Hypothalamus (tissue), 51 donors: ENCODE measurements at regions not wholly inside any gene's neighbourhood (a gene's known extent, or its start where the extent isn't known, plus 50 kb on each side); places are given as distances from the start of the nearest gene placed in this dataset.
A peak's percentile ranks its signal among the peaks of the same experiment; 100 is the strongest.

Experiments
- DNase-seq, 51 donors: peaks; one replicate each; lab custom pipeline; 2025; lab: John Stamatoyannopoulos, UW

DNA sequence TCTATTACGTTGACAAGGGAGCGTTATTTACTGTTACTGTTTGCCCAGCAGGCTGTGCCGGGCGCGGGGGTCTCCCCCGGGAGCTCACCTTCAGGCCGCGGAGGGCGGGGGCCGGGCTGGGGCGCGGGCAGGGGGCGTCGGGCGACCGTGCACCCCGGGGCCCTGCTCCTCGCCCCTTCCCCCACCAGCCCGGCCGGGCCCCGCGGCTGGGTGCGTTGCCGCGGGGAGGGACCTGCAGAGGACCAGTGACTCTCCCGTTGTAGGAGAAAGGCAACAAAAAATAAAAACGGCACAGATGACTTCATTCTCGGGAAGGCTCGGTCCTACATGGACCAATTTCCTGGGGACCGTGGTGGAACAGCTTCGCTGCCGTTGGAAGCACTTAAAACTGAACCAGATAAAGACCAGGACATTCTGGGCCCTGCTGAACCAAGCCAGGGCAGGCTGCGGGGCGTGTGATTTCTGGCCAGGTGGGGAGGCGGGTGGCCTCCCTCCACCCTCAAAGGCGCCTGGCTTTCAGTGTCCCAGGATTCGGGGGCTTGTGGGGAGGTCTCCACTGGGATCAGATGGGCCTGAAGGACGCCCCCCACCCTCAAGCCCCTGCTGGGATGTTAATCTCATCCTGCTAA, 57.4 kb downstream of the IGLL1 start:
- peak in 1 of 51 donors; percentile 16 for DNase-seq

DNA sequence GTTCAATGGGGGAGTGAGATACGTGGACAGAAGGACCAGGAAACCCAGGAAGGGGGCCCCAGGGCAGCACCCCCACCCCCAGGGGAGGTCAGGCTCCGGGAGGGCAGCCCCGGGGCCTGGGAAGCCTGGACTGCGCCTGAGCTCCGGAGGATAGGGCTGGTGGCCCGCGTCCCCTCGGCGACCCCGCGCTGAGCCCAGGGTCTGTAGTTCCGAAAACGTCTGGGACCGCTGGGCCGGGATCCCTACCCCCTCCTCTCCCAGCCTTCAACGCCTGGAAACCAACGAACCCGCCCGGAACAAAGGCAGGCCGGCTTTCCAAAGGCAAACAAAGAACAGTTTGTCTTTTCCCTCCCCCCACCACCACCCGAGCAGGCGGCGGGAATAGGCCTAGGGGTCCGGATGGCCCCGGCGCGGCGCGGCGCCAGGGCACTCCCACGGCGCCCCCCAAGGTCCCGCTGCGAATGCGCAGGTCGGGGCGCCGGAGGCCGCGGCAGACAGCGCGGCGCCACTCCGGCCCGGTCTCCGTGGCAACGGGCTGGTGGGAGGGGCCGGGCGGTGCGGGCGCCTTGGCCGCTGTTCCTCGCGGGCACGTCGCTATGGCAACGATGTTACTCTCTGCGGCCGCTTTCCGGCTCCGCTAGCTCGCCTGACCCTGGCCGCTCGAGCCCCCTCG, 58.5 kb downstream of the IGLL1 start:
- DNase-seq: peak; percentile 49 to 96 (median 90)

DNA sequence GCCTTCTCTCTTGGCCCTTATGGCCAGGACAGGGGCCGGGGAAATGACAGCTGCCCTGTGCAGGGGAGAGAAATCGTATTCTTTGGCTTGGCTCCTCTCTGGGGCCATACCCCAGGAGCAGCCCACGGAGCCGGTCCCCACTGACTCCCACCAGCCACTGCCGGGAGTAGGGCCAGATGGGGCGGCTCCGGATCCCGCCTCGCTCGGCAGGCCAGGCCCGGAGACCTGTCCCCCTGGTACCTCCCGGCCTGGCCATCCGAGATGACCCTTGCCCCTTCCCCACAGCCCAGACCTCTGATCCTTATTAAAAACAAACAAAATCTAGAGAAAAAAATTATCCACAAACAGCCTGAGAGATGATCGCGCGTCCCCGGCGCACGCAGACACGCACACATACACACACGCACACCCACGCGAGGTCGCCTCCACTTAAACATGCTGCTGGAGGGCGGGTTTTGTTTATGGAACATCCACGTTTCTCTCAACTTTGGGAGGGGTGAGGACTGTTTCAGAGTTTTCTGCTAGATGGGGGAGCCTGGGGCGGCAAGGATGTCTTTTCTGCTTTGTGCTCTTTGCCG, 59.1 kb downstream of the IGLL1 start:
- DNase-seq: peak in 17 of 51 donors; percentile 11 to 70 (median 43)

DNA sequence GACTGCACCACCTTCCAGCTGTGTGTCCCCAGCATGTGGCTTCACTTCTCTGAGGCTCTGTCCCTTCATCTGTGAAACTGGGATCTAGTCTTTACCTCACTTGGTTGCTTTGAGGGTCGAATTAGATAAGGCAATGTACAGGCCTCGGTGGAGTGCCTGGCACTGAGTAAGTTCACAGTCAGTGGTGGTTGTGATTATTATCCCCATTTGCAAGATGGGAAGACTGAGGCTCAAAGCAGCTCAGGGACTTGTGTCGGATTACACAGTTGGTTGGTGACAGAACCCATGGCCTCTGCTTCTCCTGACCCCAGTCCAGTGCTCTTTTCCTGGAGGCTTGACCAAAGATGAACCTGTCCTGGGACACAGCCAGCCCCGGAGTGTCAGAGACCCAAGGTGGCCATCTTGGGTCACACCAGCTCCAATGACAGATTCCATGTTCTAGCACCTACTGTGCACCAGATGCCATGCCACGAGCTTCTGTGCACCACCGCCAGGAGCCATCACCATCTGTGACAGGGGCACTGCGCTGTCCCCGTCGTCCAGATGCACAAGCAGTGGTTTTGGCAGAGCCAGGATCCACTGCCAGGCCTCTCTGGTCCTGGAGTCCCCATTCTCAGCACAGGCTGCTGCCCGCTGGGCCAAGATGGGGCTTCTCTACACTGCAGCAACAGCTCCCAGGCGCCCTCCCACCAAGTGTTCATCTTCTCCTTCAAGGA, 60.5 kb downstream of the IGLL1 start:
- no peak for DNase-seq

DNA sequence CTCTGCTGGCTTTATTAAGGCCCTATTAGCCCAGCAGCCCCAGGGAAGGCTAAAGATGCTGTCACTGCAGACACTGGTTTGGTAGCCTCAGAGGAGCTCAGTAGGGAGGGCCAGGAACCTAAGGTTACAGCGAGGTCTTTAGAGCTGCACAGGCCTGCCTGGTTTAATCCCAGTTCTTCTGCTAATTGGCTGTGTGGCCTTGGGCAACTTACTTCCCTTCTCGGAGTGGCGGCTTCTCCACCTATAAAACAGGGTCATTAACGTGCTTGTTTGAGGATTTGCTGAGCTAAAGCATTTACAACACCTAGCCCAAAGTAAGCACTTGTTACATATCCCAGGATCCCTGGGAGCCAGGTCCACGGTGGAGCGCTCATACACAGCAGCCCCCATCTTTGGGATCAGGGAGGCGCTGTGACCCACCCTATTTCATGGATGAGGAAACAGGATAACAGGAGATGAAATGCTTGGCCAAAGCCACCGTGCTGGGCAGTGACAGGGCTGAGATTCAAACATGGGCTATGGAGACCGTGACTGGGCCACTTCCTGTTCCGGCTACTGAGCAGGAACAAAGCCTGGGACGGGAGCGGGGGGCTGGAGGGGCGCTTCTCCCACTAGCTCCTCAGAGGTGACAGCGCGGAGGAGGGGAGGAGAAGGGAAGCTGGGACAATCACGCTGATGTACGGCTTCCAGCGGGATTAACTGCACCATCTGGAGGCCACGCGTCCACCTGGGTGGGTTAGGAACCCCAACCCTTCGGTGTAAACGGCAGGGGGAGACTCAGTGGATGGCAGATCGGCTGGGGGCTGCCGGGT, 61.5 kb downstream of the IGLL1 start:
- DNase-seq: no peak

DNA sequence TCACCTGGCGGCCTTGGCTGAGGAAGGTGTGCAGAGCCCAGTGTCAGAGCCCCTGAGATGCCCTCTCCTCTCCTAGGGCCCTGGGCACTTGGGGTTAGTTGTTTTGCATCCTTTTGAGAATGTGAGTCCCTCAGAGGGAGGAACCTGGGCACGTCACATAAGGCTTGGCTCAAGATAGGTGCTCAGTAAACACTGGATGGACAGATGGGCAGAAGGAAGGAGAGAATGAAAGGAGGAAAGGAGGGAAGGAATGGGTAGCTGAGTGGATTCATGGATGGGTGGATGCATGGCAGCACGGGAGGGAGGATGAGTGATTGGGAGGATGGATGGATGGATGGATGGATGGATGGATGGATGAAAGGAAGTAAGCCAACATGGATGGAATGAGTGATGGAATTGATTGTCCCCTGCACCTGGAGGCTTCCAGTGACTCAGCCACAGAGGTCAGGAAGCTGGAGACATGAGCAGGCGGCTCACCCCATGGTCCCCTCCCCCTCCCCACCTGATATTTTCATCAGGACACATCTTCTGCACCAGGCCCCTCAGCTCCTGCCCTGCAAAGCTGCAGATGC, 62.2 kb downstream of the IGLL1 start:
- DNase-seq: no peak

DNA sequence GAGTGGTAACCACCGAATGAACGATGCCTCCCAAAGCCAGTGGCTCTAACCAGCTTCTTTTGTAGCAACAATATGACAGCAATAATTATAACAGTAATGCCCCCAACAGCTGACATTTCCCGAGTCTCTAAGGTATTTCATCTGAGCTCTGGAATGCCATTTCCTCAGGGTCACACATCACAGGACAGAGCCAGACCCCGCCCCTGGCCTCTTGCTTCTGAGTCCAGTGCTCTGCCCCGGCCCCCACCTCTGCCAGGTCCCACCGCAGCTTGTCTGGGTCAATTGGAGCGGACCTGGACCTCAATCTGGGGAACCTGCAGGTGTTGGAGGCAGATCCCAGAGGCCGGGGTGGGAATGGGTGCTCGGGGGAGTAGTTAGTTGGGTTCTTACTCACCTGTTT, 63.8 kb downstream of the IGLL1 start:
- DNase-seq: no peak

DNA sequence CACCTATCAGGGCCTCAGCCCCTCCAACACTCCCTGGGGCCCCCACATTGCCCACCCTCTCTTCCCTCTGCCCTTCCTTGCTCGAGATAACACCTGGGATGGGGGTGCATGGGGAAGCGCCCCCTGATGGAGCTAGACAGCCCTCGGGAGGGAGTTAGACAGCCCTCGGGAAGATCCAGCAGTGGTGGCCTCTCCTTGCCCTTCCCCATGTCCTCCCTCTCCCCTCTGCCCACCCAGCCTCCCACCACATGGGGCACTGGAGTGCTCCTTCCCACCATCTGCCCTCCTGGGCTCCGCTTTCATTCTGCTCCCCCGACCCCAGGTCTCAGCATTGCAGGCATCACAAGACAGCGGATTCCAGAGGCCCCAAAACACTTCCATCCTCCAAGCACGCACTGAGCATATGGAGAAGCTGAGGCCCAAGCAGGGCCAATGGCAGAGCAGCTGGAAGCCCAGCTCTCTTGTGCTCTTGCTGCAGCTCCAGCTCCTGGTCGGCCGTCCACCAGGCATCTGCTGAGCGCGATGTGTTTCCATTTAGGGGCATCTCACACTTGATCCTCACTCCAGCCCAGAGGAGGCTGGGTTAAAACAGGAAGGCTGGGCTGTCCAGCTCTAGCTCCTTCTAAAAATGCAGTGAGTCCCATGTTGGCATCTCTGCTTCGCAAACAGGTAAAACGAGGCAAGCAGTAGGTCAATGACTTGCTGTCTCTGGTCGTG, 65.6 kb downstream of the IGLL1 start:
- no peak for DNase-seq

DNA sequence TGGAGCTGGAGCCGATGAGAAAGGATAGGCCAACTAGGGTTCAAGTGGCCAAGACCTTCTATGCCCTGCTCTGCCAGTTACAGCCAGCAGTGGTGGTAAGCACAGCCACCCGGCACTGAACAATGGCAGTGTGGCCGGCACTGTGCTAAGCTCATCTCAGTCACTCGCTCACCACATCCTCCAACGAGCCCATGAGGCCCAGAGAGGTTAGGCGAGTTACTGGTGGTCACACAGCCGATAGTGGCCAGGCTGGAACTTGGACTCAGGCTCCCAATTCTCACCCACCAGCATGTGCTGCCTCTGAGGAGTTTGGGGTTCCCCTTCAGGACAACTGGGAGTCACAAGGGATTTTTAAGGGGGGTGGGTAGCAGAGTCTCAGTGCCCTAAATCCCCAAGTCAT, 66.4 kb downstream of the IGLL1 start:
- DNase-seq: no peak

DNA sequence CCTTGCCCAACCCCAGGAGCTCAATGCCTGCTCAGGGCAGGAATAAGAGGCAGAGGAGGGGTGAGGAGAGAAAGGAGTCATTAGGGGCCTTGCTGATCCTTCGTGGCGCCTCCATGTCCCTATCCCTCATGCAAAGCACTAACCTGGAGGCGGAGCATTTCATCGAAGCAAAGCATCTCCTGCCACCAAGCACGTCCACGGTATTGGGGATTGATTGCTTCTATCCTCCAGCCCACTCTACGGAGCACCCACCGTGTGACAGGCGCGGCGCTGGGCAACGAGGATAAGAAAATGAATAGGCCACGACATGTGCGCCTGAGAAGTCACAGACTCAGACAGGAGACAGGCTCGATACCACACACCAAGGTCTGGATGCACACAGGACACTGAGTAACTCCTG, 67.0 kb downstream of the IGLL1 start:
- DNase-seq: no peak

DNA sequence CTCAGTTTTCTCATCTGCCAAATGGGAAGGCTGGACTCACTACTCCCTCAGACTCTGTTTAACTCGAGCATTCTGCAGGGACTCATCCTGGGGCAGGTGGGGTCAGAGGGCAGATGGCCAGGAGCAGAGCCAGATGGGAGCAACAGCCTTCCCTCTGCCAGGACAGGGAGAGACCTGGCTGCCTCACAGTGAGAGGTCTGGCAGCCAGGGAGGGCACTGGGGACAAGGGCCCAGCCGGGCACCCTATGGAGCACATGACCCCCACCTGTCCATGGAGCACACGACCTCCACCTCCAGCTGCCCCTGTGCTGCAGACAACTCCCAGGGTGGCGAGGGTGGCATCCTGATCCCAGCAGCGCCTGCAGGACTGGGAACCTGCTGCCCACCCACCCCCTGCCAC, 67.4 kb downstream of the IGLL1 start:
- DNase-seq: no peak

DNA sequence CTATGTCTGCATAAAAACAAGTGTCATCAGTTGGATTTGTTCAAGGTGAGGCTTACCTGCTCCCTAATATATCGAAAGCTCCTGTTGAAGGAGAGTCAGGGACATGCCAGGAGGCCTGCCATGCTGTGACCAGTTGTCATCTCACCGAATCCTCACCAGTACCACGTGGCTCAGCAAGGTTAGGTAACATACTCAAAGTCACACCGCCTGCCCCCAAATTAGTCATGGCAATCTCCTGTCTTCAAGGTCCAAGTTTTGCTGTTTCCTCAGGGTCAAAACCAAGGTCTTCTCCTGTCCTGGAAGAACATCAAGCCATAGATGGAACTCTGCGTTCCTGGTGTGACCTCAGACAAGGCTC, 67.8 kb downstream of the IGLL1 start:
- no peak for DNase-seq

DNA sequence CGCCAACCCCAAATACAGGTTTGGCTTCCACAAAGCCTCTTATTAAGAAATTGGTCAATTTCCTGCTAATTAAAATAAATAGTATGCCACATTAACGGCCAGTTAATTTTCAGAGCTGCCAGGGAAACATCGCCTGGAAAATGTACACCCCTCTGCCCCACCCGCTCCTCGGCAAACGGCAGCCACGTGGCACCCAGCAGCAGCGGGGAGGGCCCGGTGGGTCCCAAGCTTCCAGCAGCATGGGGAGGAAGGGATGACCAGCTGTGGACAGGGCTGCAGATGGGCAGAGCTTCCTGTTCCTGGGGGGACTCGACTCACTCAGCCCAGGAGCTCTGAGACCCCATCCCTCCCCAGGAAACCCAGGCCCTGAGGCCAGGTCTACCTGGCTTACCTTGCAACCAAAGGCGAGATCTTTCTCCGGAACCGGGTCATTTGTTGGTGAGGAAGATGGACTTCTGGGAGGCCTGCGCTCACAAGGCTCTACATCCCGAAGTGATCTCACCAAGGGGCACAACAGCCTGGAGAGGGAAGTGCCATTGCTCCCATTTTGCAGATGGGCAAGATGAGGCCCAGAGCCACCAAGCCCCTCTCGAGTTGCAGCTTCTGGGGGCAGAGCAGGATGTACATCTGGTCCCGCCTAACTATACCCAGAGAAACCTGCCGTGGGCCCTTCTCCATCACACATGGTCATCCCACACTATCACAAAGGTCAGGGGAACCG, 68.3 kb downstream of the IGLL1 start:
- DNase-seq: no peak

DNA sequence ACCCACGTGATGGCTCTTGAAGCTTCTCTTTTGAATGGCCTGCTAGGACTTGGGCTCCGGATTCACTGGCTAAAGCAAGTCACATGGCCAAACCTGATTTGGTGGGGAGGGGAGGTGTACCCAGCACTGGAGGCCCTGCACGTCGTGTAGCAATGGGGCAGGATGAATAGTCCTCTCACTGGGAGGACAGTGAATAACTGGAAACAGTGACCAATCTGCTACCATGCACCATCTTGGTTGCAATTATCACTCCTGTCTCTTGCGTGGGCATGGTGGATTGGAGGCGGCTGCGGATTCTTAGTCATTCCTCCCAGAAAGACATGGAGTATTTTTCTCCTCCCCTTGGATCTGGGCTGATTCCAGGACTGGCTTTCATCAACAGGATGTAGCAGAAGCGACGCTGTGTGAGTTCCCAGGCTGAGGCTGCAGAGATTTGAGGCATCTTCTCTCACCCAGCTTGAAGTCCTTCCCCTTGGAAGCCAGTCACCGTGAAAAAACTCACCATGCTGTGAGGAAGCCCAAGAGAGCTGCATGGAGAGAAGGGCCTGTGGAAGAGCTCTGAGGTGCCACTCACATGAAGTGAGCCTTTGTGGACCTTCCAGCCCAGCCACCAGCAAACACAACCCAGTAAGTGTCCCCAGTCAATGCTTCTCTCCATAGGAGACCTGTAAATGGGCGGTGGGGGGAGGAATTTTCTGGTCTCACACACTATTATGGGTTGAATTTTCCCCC, 70.4 kb downstream of the IGLL1 start:
- peak in 10 of 51 donors; percentile 15 to 38 (median 24) for DNase-seq

DNA sequence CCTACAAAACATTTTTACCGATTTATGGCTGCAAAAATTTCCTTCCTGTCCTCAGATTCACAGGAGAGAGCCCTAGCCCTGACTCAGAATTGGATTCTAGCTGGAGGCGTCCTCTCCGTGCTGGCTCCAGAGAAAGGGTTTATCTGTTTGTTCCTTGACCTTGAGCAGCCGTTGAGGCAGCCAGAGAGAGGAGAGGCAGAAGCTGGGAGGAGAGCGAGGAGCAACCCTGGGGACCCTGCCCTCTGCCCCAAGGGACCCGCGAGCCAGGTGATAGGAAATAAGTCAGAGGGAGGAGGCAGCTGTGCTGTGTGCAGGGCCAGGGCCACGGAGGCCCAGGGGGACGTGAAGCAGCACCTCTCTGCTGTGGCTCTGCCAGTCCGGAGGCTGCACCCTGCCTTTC, 75.6 kb downstream of the IGLL1 start:
- no peak for DNase-seq

DNA sequence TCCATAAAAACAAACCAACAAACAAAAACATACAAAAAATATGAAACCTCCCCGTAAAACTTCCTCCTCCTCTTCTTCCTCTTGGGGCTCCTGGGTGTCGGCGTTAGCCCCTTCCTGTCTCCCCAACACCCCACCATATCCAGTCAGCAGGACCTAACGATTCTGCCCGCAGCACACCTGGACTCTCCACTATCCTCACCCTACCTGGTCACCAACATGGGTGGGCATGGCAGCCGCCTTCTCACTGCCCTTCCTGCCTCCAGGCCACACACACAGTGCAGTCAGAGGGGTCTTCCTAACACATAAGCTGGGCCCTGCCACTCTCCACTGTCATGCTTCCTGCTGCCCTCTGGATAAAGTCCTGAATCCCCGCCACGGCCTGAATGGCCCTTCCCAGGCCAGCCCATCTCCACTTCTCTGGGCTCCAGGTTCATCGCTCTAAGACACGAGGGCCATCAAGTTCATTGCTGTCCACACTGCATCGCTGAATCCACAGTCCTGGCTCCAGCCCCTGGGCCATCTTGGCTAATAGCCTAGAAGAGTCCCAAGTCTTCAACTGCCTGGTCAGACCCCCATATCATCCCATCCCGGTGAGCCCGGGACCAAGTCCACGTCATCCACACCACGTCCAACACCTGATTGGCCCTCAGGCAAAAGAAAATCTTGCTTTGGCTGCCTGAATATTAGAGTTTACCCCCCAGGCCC, 76.2 kb downstream of the IGLL1 start:
- no peak for DNase-seq

DNA sequence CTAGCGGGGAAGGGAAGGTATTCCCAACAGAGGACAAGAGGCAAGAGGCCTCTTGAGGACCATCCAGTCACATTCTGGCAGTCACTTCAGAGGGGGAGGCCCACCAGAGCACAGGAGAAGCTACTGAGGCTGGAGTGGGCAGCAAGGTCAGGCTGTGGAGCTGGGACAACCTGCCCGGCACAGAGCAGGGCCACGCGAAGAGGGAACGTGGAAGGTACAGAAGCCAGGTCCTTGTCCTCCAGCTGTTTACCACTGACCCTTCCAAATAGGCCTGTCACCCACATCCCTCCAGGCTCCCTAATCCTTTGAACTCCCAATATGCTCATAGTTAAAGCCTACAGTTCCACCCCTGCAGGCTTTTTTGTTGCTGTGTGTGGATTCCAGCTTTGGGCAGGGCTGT, 76.9 kb downstream of the IGLL1 start:
- DNase-seq: no peak

DNA sequence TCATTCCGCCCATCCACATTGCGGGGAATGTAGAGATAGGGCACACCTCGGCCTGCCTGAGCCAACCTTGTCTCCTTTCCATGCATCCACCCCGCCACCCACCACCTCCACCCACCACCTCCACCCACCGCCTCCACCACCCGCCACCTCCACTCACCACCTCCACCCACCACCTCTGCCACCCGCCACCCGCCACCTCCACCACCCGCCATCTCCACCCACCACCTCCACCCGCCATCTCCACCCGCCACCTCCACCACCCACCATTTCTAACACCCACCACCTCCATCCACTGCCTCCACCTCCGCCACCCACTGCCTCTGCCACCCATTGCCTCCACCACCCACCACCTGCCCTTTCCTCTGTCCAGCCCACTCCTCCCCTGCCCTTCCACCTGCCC, 78.4 kb downstream of the IGLL1 start:
- DNase-seq: no peak
